ENCODE measurements at regions not wholly inside any gene's neighbourhood (a gene's known extent, or its start where the extent isn't known, plus 50 kb on each side); places are given as distances from the start of the nearest gene placed in this dataset.
"Not testable (repeated sequence)": the region's sequence is repeated elsewhere in the genome, so short reads cannot be mapped to it uniquely, and the experiment has no call there.

DNA sequence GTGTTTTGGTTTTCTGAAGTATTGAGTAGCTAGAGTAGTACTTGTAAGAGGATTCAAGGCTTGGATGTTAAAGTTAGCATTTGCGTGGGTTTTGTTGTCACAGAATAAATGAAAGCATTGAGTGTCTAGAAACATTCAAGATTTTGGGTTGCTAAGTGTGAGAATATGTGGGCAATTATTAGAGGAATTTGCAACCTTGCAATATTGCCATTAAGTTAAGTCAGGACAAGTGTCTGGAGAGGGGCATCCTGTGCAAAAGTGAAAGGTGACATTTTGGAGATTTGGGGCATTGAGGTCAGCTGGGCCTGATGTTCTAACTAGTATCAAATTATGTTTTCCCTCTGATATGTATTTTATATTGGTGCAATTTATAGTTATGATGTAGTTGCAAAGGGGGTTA lies 533.9 kb upstream of the GRID2 start:
- TF ChIP-seq, protein P1, sequence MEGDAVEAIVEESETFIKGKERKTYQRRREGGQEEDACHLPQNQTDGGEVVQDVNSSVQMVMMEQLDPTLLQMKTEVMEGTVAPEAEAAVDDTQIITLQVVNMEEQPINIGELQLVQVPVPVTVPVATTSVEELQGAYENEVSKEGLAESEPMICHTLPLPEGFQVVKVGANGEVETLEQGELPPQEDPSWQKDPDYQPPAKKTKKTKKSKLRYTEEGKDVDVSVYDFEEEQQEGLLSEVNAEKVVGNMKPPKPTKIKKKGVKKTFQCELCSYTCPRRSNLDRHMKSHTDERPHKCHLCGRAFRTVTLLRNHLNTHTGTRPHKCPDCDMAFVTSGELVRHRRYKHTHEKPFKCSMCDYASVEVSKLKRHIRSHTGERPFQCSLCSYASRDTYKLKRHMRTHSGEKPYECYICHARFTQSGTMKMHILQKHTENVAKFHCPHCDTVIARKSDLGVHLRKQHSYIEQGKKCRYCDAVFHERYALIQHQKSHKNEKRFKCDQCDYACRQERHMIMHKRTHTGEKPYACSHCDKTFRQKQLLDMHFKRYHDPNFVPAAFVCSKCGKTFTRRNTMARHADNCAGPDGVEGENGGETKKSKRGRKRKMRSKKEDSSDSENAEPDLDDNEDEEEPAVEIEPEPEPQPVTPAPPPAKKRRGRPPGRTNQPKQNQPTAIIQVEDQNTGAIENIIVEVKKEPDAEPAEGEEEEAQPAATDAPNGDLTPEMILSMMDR (IDR thresholded peaks at IDR 0.05; ENCODE audit: insufficient read depth, low read length, missing control alignments): no peak
- ChIA-PET CTCF (no interaction called here), POLR2A (no interaction called here)
- no peak overlapping the region for H3K4me3 ChIP-seq (ENCODE audit: low read depth, low read length)
- DNase-seq (ENCODE audit: low read depth, low spot score): no peak

DNA sequence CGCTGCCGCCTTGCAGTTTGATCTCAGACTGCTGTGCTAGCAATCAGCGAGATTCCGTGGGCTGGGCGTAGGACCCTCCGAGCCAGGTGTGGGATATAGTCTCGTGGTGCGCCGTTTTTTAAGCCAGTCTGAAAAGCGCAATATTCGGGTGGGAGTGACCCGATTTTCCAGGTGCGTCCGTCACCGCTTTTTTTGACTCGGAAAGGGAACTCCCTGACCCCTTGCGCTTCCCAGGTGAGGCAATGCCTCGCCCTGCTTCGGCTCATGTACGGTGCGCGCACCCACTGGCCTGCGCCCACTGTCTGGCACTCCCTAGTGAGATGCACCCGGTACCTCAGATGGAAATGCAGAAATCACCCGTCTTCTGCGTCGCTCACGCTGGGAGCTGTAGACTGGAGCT lies 512.1 kb upstream of the GRID2 start:
- POLR2A ChIA-PET; CTCF ChIA-PET; DNase-seq (ENCODE audit: low read depth, low spot score); H3K4me3 ChIP-seq (ENCODE audit: low read depth, low read length): not testable (repeated sequence)

DNA sequence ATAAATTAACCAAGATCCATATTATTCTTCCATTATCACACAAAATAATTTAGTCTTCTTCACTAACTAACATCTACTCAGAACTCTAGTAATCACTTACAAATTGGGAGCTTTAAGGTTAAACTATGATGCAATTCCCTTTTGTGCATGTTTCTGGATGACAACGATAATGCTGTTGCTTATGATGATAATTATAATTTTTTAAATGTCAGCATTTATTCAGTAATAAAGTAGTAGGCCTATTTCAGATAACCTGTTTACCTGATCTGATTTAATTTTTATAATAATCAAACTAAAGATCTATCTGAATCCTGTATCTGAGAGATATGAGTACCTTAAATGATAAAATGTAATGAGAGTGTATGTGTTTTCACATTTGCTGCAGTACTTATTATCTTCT lies 507.8 kb upstream of the GRID2 start:
- H3K4me3 ChIP-seq (ENCODE audit: low read depth, low read length): no peak overlapping the region
- DNase-seq (ENCODE audit: low read depth, low spot score): no peak
- TF ChIP-seq, protein P1 (IDR thresholded peaks at IDR 0.05; ENCODE audit: insufficient read depth, low read length, missing control alignments): no peak
- ChIA-PET CTCF (no interaction called here), POLR2A (no interaction called here)

DNA sequence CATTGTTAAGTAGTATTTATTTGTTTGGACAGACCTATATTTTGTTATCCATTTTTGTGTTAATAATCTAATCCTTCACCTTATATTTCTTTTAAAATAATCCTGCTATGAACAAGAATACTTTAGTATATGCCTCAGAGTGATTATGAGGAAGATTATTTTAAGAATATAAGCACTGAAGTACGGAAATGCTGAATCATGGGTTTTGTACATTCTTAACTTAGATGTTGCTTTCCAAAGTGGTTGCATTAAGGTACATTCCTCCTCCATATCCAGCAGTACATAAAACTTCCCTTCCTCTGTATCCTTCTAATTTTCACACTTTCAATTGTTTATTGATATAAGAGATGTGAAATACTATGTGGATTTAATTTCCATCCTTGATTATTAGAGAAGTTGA lies 491.4 kb upstream of the GRID2 start:
- POLR2A ChIA-PET: no interaction called here
- no peak for DNase-seq (ENCODE audit: low read depth, low spot score)

DNA sequence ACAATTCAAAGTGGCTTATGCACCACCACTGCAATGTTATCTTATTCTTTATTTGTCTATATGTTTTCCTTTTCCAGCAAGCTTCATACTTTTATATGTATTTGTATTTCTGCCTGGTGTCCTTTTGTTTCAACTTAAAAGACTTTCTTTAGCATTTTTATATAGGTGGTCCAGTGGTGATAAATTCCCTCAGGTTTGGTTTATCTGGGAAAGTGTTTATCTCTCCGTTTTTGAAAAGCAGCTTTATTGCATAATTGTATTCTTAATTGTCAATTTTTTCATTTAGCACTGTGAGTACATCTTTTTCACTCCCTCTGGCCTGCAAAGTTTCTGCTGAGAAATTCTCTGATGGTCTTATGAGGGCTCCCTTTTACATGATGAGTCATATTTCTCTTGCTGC lies 479.0 kb upstream of the GRID2 start:
- DNase-seq (ENCODE audit: low read depth, low spot score): no peak
- no peak overlapping the region for H3K4me3 ChIP-seq (ENCODE audit: low read depth, low read length)
- CTCF ChIA-PET: no interaction called here
- POLR2A ChIA-PET: no interaction called here
- TF ChIP-seq, protein P1 (IDR thresholded peaks at IDR 0.05; ENCODE audit: insufficient read depth, low read length, missing control alignments): no peak

More for the DNA sequence above, 491.4 kb upstream of the GRID2 start:
- TF ChIP-seq, protein P1 (IDR thresholded peaks at IDR 0.05; ENCODE audit: insufficient read depth, low read length, missing control alignments): no peak
- no peak overlapping the region for H3K4me3 ChIP-seq (ENCODE audit: low read depth, low read length)
- CTCF ChIA-PET: no interaction called here

DNA sequence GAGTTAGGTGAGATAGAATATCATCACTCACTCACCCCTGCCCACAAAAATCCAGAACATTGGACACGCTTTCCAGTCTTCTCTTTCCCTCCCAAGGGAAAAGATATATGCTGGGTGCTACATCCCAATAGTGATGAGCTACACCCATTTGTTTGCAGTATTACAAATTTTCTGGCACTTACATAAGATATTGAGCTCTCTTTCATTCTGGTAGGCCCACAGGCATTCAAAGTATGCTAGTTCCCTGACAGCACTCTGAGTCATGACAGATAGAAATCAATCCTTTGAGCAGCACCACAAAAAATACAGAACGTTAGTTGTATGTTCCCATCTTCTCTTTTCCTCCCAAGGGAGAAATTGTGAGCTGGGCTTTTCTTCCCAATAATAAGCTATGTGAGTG lies 477.6 kb upstream of the GRID2 start:
- no peak for DNase-seq (ENCODE audit: low read depth, low spot score)
- TF ChIP-seq, protein P1 (IDR thresholded peaks at IDR 0.05; ENCODE audit: insufficient read depth, low read length, missing control alignments): no peak
- ChIA-PET POLR2A (no interaction called here), CTCF (no interaction called here)
- no peak overlapping the region for H3K4me3 ChIP-seq (ENCODE audit: low read depth, low read length)

DNA sequence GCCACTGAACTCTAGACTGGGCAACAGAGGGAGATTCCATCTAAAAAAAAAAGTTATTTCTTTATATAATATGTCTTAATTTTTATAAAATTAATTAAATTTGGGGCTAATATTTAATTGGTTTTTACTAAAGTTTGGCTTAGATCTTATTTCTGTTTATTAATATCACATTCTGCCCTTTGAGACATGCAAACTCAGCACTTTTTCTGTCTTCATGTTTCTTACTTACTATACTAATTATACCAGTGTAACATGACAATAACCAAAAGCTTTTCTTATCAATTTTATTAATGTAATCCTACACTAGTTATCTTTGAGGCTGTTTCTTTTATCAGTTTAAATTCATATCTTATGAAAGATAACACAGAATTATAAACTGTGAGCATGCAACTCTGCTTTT lies 475.9 kb upstream of the GRID2 start:
- CTCF ChIA-PET: no interaction called here
- no peak overlapping the region for H3K4me3 ChIP-seq (ENCODE audit: low read depth, low read length)
- POLR2A ChIA-PET: no interaction called here
- DNase-seq (ENCODE audit: low read depth, low spot score): no peak
- TF ChIP-seq, protein P1 (IDR thresholded peaks at IDR 0.05; ENCODE audit: insufficient read depth, low read length, missing control alignments): no peak
